ENCODE measurements at regions not wholly inside any gene's neighbourhood (a gene's known extent, or its start where the extent isn't known, plus 50 kb on each side); places are given as distances from the start of the nearest gene placed in this dataset.

DNA sequence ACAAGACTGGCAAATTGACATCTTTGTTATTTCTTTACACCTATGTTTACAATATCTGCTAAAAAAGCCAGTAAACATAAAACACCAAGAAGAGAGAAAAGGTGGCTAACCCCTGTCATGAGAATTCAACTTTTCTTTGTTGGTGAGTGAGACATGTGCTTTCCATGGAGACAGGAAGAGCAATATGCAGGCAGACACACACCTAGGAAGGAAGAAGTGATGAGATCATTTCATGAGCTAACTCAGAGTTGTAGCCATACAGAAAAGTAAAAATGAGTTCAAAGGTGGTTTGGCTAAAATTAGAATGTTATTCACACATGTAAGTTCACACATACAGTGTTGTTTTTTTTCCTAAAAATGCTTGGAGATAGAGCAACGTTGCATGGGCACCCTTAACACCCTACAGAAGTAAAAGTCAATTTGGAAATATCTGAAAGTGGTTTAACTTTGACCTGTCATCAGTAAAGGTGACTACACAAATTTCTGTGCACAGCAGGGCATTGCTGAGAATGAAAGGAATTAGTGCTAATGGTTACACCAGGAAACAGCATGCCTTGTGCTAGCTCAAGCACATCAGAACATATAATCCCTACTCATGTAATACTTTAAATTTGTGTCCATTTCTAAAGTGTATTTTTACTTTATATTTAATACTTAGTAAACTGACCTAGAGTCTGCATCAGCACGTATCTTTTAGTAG is 557.6 kb downstream of the CBLN2 start:
- ATAC-seq, result no peak
- ChIA-PET POLR2A (no interaction called here), CTCF (ENCODE audit: low intra/inter-chr PET ratio, low total read pairs) (no interaction called here)
- 1% methylated on average over 2 of the region's 2 CpGs for WGBS (ENCODE audit: low lambda C conversion rate)
- Histone ChIP-seq H4K20me1 (ENCODE audit: insufficient read depth, low read length) (no peaks in the 10 kb centered on the region), H3K4me1 (ENCODE audit: insufficient read depth, low read length) (no peaks in the 10 kb centered on the region), H3K4me2 (ENCODE audit: low read depth, low read length) (no peak overlapping the region), H2AFZ (ENCODE audit: low read length) (no peak overlapping the region), H3K4me3 (replicated peaks in 1 of 3; ENCODE audit: insufficient read depth in 1 of 3, low read depth in 2 of 3, low read length in 3 of 3) (no peak overlapping the region), H3K36me3 (replicated peaks in 1 of 2; ENCODE audit: control insufficient read depth in 1 of 2, insufficient read depth in 2 of 2, low read length in 2 of 2) (no peaks in the 10 kb centered on the region), H3K27me3 (ENCODE audit: control insufficient read depth in 1 of 2, insufficient read depth in 2 of 2, low read length in 2 of 2) (no peaks in the 10 kb centered on the region; a peak in 1 of 5 replicates), H3K27ac (ENCODE audit: extremely low read length, insufficient read depth, low read length) (no peak overlapping the region), H3K9ac (ENCODE audit: insufficient read depth, low read depth, low read length) (no peak overlapping the region), H3K9me3 (ENCODE audit: low read length) (peaks cover 18% of the 10 kb centered on the region), H3K79me2 (ENCODE audit: insufficient read depth, low read length) (no peaks in the 10 kb centered on the region)
- DNase-seq (ENCODE audit: low spot score), result no peak
- in situ Hi-C loops (cut with HindIII; ENCODE audit: extremely low pct_ligation_motif_present, low pct_unique_long_range_greater_than_20kb), result no loop called here
- no peak for TF ChIP-seq HMGA1 (CRISPR knock-in tag; conservative IDR thresholded peaks at IDR 0.05)
- TF ChIP-seq, protein P1, sequence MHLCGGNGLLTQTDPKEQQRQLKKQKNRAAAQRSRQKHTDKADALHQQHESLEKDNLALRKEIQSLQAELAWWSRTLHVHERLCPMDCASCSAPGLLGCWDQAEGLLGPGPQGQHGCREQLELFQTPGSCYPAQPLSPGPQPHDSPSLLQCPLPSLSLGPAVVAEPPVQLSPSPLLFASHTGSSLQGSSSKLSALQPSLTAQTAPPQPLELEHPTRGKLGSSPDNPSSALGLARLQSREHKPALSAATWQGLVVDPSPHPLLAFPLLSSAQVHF (CRISPR knock-in tag; IDR thresholded peaks at IDR 0.05), result no peak
- no peak for TF ChIP-seq ZNF296 (CRISPR knock-in tag; conservative IDR thresholded peaks at IDR 0.05)
- TF ChIP-seq, protein P2, sequence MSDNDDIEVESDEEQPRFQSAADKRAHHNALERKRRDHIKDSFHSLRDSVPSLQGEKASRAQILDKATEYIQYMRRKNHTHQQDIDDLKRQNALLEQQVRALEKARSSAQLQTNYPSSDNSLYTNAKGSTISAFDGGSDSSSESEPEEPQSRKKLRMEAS (IDR thresholded peaks at IDR 0.05), result no peak
- TF ChIP-seq ARNT (IDR thresholded peaks at IDR 0.05), result no peak
- no peak for TF ChIP-seq JARID2 (CRISPR knock-in tag; IDR thresholded peaks at IDR 0.05; ENCODE audit: insufficient replicate concordance)
- TF ChIP-seq KLF6 (CRISPR knock-in tag; IDR thresholded peaks at IDR 0.05), result no peak
- no peak for TF ChIP-seq ZNF335 (CRISPR knock-in tag; IDR thresholded peaks at IDR 0.05)
- TF ChIP-seq, protein P3, sequence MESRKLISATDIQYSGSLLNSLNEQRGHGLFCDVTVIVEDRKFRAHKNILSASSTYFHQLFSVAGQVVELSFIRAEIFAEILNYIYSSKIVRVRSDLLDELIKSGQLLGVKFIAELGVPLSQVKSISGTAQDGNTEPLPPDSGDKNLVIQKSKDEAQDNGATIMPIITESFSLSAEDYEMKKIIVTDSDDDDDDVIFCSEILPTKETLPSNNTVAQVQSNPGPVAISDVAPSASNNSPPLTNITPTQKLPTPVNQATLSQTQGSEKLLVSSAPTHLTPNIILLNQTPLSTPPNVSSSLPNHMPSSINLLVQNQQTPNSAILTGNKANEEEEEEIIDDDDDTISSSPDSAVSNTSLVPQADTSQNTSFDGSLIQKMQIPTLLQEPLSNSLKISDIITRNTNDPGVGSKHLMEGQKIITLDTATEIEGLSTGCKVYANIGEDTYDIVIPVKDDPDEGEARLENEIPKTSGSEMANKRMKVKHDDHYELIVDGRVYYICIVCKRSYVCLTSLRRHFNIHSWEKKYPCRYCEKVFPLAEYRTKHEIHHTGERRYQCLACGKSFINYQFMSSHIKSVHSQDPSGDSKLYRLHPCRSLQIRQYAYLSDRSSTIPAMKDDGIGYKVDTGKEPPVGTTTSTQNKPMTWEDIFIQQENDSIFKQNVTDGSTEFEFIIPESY (CRISPR knock-in tag; IDR thresholded peaks at IDR 0.05), result no peak
- TF ChIP-seq CBX1 (IDR thresholded peaks at IDR 0.05; ENCODE audit: low read depth), result no peak
- TF ChIP-seq GABPA (IDR thresholded peaks at IDR 0.05; ENCODE audit: low read depth, low read length), result no peak
- TF ChIP-seq GABPA (CRISPR knock-in tag; IDR thresholded peaks at IDR 0.05; ENCODE audit: low read depth), result no peak
- TF ChIP-seq ETV6 (CRISPR knock-in tag; conservative IDR thresholded peaks at IDR 0.05), result no peak
- TF ChIP-seq PCBP1 (IDR thresholded peaks at IDR 0.05; ENCODE audit: borderline replicate concordance, low read depth, low read length), result no peak
- no peak for TF ChIP-seq CREM (IDR thresholded peaks at IDR 0.05)
- no peak for TF ChIP-seq CREM (CRISPR knock-in tag; IDR thresholded peaks at IDR 0.05)
- no TSS peak for BruUV-seq (replicated peaks)
- FAIRE-seq, result no peak
- intact Hi-C loops (cut with micrococcal nuclease; ENCODE audit: unreplicated experiment), result no loop called here

Measured in HepG2 (cell line).